Natural killer cell (primary cell): ENCODE measurements at regions not wholly inside any gene's neighbourhood (a gene's known extent, or its start where the extent isn't known, plus 50 kb on each side); places are given as distances from the start of the nearest gene placed in this dataset.

Source experiments
- ATAC-seq, 3 donors: fragments of 150-1000 bp in 2 of 3; fragments of 200-7000 bp in 1 of 3; cut with Tn5 transposase; 1 replicate in 1 of 3; 2 replicates in 2 of 3; pipeline ENCODE4 v1.10.0; 2021; ENCODE audit warnings: mild to moderate bottlenecking in 2 of 3, moderate library complexity in 2 of 3
- DNase-seq, 2 donors: peaks; one replicate each; pipeline versions ENCODE4 v3.0.0 to v3.0.0-alpha.2; 2013 to 2021; ENCODE audit warnings: mixed read lengths in 1 of 2
- H3K27ac ChIP-seq: one replicate; pipeline ENCODE4 v1.5.1; 2013; ENCODE audit warnings: mild to moderate bottlenecking, low read length
- H3K27me3 ChIP-seq: one replicate; pipeline ENCODE4 v1.6.1; 2013; ENCODE audit warnings: low read length; ENCODE audit not compliant: control insufficient read depth, insufficient read depth
- H3K36me3 ChIP-seq: one replicate; pipeline ENCODE4 v1.6.1; 2013; ENCODE audit warnings: low read length; ENCODE audit not compliant: control insufficient read depth, insufficient read depth
- H3K4me1 ChIP-seq: one replicate; pipeline ENCODE4 v1.6.1; 2013; ENCODE audit warnings: low read length; ENCODE audit not compliant: control insufficient read depth, insufficient read depth
- H3K4me3 ChIP-seq: one replicate; pipeline ENCODE4 v1.5.1; 2013; ENCODE audit warnings: low read length
- H3K9me3 ChIP-seq: one replicate; pipeline ENCODE4 v1.6.1; 2013; ENCODE audit warnings: low read length; ENCODE audit not compliant: control insufficient read depth, insufficient read depth
- H3K27ac Mint-ChIP-seq, 2 donors: one replicate each; pipeline ENCODE4 v1.8.0; 2022; ENCODE audit warnings: mild to moderate bottlenecking in 2 of 2, mixed read lengths in 2 of 2, moderate library complexity in 1 of 2
- H3K27me3 Mint-ChIP-seq, 2 donors: one replicate each; pipeline ENCODE4 v1.8.0; 2022; ENCODE audit warnings: low read depth in 2 of 2, mixed read lengths in 2 of 2
- H3K36me3 Mint-ChIP-seq: one replicate; pipeline ENCODE4 v1.8.0; 2022; ENCODE audit warnings: mixed read lengths
- H3K4me1 Mint-ChIP-seq, 2 donors: one replicate each; pipeline ENCODE4 v1.8.0; 2022; ENCODE audit warnings: mixed read lengths in 2 of 2
- H3K4me3 Mint-ChIP-seq: one replicate; pipeline ENCODE4 v1.8.0; 2022; ENCODE audit warnings: mild to moderate bottlenecking, moderate library complexity, mixed read lengths
- H3K9me3 Mint-ChIP-seq, 2 donors: one replicate each; pipeline ENCODE4 v1.8.0; 2022; ENCODE audit warnings: mixed read lengths in 2 of 2
- CTCF ChIP-seq: fragments of 200-600 bp; IDR thresholded peaks from one replicate; pipeline ENCODE4 v1.8.0; 2022; ENCODE audit warnings: antibody characterized with exemption
- WGBS: methylation state at CpG from one replicate; pipeline ENCODE4 v1.1.7; 2013; ENCODE audit warnings: missing lambda C conversion rate; ENCODE audit not compliant: insufficient coverage; 5-methylcytosine and 5-hydroxymethylcytosine counted together
- intact Hi-C: fragments of 100-400 bp; cut with micrococcal nuclease; formaldehyde crosslinking; loops from one replicate; pipeline ENCODE4 v1.14.2; 2022

GRCh38 chr3:18295171-18295920 lies 129.8 kb downstream of the SATB1 start:
- H3K27me3 ChIP-seq = no peaks in the 10 kb centered on the region
- DNase-seq (no peak), ATAC-seq (no peak)
- 90% methylated on average over 2 of the region's 2 CpGs for WGBS
- H3K27ac ChIP-seq = no peak overlapping the region
- no peak overlapping the region for H3K4me3 Mint-ChIP-seq
- intact Hi-C loops = no loop called here
- TF ChIP-seq CTCF = no peak
- H3K4me1 Mint-ChIP-seq = no peaks in the 10 kb centered on the region
- H3K27me3 Mint-ChIP-seq = peaks cover 5 to 22% of the 10 kb centered on the region in 2 donors
- peaks cover 18% of the 10 kb centered on the region for H3K36me3 Mint-ChIP-seq
- peaks cover 9% of the 10 kb centered on the region for H3K9me3 ChIP-seq
- no peak overlapping the region for H3K27ac Mint-ChIP-seq
- no peaks in the 10 kb centered on the region for H3K4me1 ChIP-seq
- no peak overlapping the region for H3K4me3 ChIP-seq
- peaks cover 9 to 11% of the 10 kb centered on the region in 2 donors for H3K9me3 Mint-ChIP-seq
- no peaks in the 10 kb centered on the region for H3K36me3 ChIP-seq

- no peaks in the 10 kb centered on the region for H3K9me3 ChIP-seq
- Mint-ChIP-seq H3K27ac (no peak overlapping the region), H3K27me3 (peaks cover 0 to 16% of the 10 kb centered on the region in 2 donors), H3K4me3 (no peak overlapping the region), H3K9me3 (no peaks in the 10 kb centered on the region), H3K36me3 (no peaks in the 10 kb centered on the region), H3K4me1 (no peaks in the 10 kb centered on the region)
- H3K36me3 ChIP-seq = no peaks in the 10 kb centered on the region
- no peak for ATAC-seq
- H3K27me3 ChIP-seq = no peaks in the 10 kb centered on the region
- intact Hi-C loops = no loop called here
- no peak overlapping the region for H3K27ac ChIP-seq
- no peaks in the 10 kb centered on the region for H3K4me1 ChIP-seq
- no peak overlapping the region for H3K4me3 ChIP-seq
- DNase-seq = no peak
- TF ChIP-seq CTCF = no peak
Observed at GRCh38 chr3:18290157-18290556, 135.0 kb downstream of the SATB1 start.

GRCh38 chr3:18288243-18288642 lies 136.9 kb downstream of the SATB1 start:
- no peaks in the 10 kb centered on the region for H3K4me1 ChIP-seq
- no peaks in the 10 kb centered on the region for H3K36me3 Mint-ChIP-seq
- TF ChIP-seq CTCF = no peak
- peaks cover 0 to 23% of the 10 kb centered on the region in 2 donors for H3K27me3 Mint-ChIP-seq
- WGBS = 84% methylated on average over 2 of the region's 3 CpGs
- intact Hi-C loops = no loop called here
- no peak overlapping the region for H3K27ac Mint-ChIP-seq
- ATAC-seq (no peak), DNase-seq (no peak)
- H3K4me3 ChIP-seq = no peak overlapping the region
- no peak overlapping the region for H3K27ac ChIP-seq
- H3K36me3 ChIP-seq = no peaks in the 10 kb centered on the region
- no peaks in the 10 kb centered on the region for H3K9me3 Mint-ChIP-seq
- no peaks in the 10 kb centered on the region for H3K9me3 ChIP-seq
- no peaks in the 10 kb centered on the region for H3K27me3 ChIP-seq
- H3K4me3 Mint-ChIP-seq = no peak overlapping the region
- H3K4me1 Mint-ChIP-seq = no peaks in the 10 kb centered on the region

GRCh38 chr3:18284716-18285115 lies 140.4 kb downstream of the SATB1 start:
- TF ChIP-seq CTCF = no peak
- peaks cover 7 to 16% of the 10 kb centered on the region in 2 donors for H3K27me3 Mint-ChIP-seq
- no peak overlapping the region for H3K4me3 Mint-ChIP-seq
- no peaks in the 10 kb centered on the region for H3K36me3 ChIP-seq
- DNase-seq (no peak), ATAC-seq (no peak)
- no peaks in the 10 kb centered on the region for H3K9me3 ChIP-seq
- no peak overlapping the region for H3K27ac Mint-ChIP-seq
- H3K4me1 ChIP-seq = no peaks in the 10 kb centered on the region
- no peak overlapping the region for H3K4me3 ChIP-seq
- WGBS = 88% methylated on average over 2 of the region's 2 CpGs
- no peaks in the 10 kb centered on the region for H3K9me3 Mint-ChIP-seq
- intact Hi-C loops = no loop called here
- H3K36me3 Mint-ChIP-seq = no peaks in the 10 kb centered on the region
- no peaks in the 10 kb centered on the region for H3K27me3 ChIP-seq
- no peaks in the 10 kb centered on the region for H3K4me1 Mint-ChIP-seq
- no peak overlapping the region for H3K27ac ChIP-seq
